Lower lobe of right lung (tissue), 2 donors: ENCODE measurements at regions not wholly inside any gene's neighbourhood (a gene's known extent, or its start where the extent isn't known, plus 50 kb on each side); places are given as distances from the start of the nearest gene placed in this dataset.

Experiments
- ATAC-seq, 2 donors: fragments of 200-7000 bp; cut with Tn5 transposase; one replicate each; pipeline ENCODE4 v1.9.1; 2020 to 2022; ENCODE audit warnings: mild to moderate bottlenecking in 2 of 2, moderate library complexity in 2 of 2
- DNase-seq: peaks from one replicate; pipeline ENCODE4 v3.0.0-alpha.2; 2020
- H3K27ac ChIP-seq: fragments of 200-600 bp; one replicate; pipeline ENCODE4 v1.8.0; 2022
- H3K27me3 ChIP-seq: fragments of 200-600 bp; one replicate; pipeline ENCODE4 v1.8.0; 2022; ENCODE audit warnings: low read depth
- H3K36me3 ChIP-seq: fragments of 200-600 bp; one replicate; pipeline ENCODE4 v1.8.0; 2022; ENCODE audit warnings: mild to moderate bottlenecking
- H3K4me1 ChIP-seq: fragments of 200-600 bp; one replicate; pipeline ENCODE4 v1.8.0; 2022
- H3K4me3 ChIP-seq: fragments of 200-600 bp; one replicate; pipeline ENCODE4 v1.8.0; 2022; ENCODE audit warnings: mild to moderate bottlenecking
- H3K9me3 ChIP-seq: fragments of 200-600 bp; one replicate; pipeline ENCODE4 v1.8.0; 2022
- CTCF ChIP-seq: fragments of 200-600 bp; IDR thresholded peaks from one replicate; pipeline ENCODE4 v1.8.0; 2022; ENCODE audit warnings: antibody characterized with exemption, mild to moderate bottlenecking
- intact Hi-C: fragments of 100-400 bp; cut with DNase I; formaldehyde crosslinking; loops from one replicate; pipeline ENCODE4 v1.11.0; 2022
- donor health status: DM: no; HTN: yes; CAD: no; lungs with severe emphysema.

DNA sequence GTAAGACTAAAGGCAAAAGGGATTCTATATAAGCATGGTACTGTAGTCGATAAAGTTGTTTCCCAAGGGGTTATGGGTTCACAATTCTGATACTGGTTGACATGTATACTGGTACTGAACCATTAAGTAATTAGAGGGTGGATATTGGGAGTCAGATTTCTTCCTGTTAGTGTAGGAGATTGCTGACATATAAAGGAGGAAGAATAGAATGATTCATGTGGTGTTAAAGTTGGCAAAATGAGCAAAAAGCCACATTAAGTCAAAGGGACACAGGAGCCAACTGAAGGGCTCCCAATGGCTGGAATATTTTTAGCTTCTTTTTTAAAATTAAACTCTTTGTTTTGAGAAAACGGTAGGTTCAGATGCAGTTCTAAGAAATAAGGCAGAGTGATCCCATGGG is 126.3 kb upstream of the PRNP start:
- intact Hi-C loops: no loop called here
- H3K4me1 ChIP-seq: no peaks in the 10 kb centered on the region
- no peak for DNase-seq
- no peak overlapping the region for H3K27ac ChIP-seq
- H3K4me3 ChIP-seq: no peak overlapping the region
- H3K9me3 ChIP-seq: peaks cover 10% of the 10 kb centered on the region
- H3K27me3 ChIP-seq: peaks cover 6% of the 10 kb centered on the region
- no peak for ATAC-seq
- no peaks in the 10 kb centered on the region for H3K36me3 ChIP-seq
- no peak for TF ChIP-seq CTCF

DNA sequence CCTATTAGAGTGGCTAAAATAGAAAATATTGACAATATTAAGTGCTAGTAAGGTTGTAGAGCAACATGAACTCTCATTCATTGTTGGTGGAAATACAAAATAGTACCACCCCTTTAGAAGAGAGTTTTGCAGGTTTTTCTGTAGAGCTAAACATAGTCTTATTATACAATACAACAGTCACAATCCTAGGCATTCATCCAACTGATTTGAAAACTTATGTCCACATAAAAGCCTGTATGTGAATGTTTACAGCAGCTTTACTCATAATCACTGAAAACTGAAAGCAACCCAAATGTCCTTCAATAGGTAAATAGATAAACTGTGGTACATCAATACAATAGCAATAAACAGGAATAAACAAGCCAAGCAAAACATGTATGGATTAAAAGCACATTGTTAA is 127.2 kb upstream of the PRNP start:
- Histone ChIP-seq H3K4me3 (no peak overlapping the region), H3K4me1 (no peaks in the 10 kb centered on the region)
- TF ChIP-seq CTCF: no peak

DNA sequence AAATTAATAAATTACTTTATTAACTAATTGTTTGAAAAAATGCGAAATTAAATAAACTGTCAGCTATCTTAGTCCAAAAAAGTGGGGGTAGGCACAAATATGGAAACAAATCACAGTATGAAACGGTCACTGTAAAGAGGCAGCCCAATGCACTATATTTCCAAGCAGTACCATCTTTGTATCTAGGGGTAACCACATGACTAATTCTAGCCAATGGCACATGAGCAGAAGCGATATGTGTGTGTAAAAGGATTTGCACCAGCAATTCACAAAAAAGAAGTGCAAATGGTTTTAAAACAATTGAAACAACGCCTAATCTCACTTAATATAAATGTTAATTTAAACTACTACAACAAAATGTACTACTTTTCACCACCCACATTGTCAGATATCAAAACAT is 129.5 kb upstream of the PRNP start:
- TF ChIP-seq CTCF: no peak
- ATAC-seq: no peak
- H3K27me3 ChIP-seq: no peaks in the 10 kb centered on the region
- no peaks in the 10 kb centered on the region for H3K36me3 ChIP-seq
- no peak overlapping the region for H3K4me3 ChIP-seq
- DNase-seq: no peak
- intact Hi-C loops: no loop called here
- H3K27ac ChIP-seq: no peak overlapping the region
- H3K9me3 ChIP-seq: peaks cover 10% of the 10 kb centered on the region
- H3K4me1 ChIP-seq: no peaks in the 10 kb centered on the region

More for the DNA sequence above, 127.2 kb upstream of the PRNP start:
- peaks cover 10% of the 10 kb centered on the region for H3K9me3 ChIP-seq
- no peaks in the 10 kb centered on the region for H3K36me3 ChIP-seq
- DNase-seq (no peak), ATAC-seq (no peak)
- H3K27ac ChIP-seq: no peak overlapping the region
- intact Hi-C loops: no loop called here
- peaks cover 6% of the 10 kb centered on the region for H3K27me3 ChIP-seq

DNA sequence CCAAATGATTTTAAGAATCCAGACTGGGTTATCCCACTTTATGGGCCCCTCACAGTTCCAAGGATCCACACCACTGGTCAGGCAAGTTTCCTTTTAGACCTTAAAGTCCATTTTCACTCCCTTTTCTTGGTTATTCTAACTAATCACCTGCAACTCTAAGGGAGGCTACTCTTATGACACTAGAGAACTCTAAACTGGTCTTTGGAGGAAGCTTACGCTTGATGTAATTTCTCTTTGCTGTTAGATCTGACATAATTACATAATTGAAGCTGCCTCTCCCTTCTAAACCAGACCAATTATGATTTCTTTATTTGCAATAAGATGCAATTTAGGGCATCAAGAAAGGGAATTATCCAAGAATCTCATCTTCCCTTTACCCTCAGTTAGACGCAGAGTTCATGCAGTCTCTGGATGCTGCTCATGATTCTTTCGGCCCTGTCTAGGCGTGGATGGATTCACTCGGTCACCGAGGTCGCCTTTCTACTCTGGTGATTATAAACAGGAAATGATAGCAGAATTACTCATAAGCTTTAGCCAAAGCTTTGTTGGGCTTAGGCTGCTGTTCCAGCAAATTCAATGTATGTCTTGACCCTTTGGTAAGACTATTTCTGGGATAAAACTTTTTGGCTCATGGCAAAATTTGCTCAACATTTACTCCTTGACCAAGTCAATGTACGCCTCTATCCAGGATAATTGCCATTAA is 130.9 kb upstream of the PRNP start:
- no peaks in the 10 kb centered on the region for H3K36me3 ChIP-seq
- intact Hi-C loops: no loop called here
- no peak overlapping the region for H3K27ac ChIP-seq
- no peaks in the 10 kb centered on the region for H3K27me3 ChIP-seq
- peaks cover 10% of the 10 kb centered on the region for H3K9me3 ChIP-seq
- DNase-seq (no peak), ATAC-seq (no peak)
- no peak for TF ChIP-seq CTCF
- H3K4me3 ChIP-seq: no peak overlapping the region
- no peaks in the 10 kb centered on the region for H3K4me1 ChIP-seq

- TF ChIP-seq CTCF: no peak
- Histone ChIP-seq H3K4me3 (no peak overlapping the region), H3K27me3 (no peaks in the 10 kb centered on the region), H3K4me1 (no peaks in the 10 kb centered on the region), H3K27ac (no peak overlapping the region), H3K9me3 (peaks cover 10% of the 10 kb centered on the region), H3K36me3 (no peaks in the 10 kb centered on the region)
- DNase-seq (no peak), ATAC-seq (no peak)
- intact Hi-C loops: no loop called here
Observed at GRCh38 chr20:4554346-4554745, 131.9 kb upstream of the PRNP start.
